Osteoblast (primary cell): ENCODE measurements at regions not wholly inside any gene's neighbourhood (a gene's known extent, or its start where the extent isn't known, plus 50 kb on each side); places are given as distances from the start of the nearest gene placed in this dataset.

Source experiments
- DNase-seq: peaks from one replicate; pipeline ENCODE4 v3.0.0; 2011; ENCODE audit warnings: low spot score, mixed read lengths; ENCODE audit not compliant: insufficient read length; ENCODE audit errors: missing footprints
- H2AFZ ChIP-seq: 2 replicates; pipeline ENCODE4 v1.6.0; 2011; ENCODE audit warnings: mild to moderate bottlenecking, low read length
- H3K27ac ChIP-seq: 2 replicates; pipeline ENCODE4 v1.5.1; 2011; ENCODE audit warnings: mild to moderate bottlenecking, low read depth, low read length, moderate library complexity
- H3K27me3 ChIP-seq: 2 replicates; pipeline ENCODE4 v1.6.0; 2012; ENCODE audit warnings: mild to moderate bottlenecking, control low read depth, inconsistent platforms, low read length, moderate library complexity; ENCODE audit not compliant: insufficient read depth
- H3K36me3 ChIP-seq: 2 replicates; pipeline ENCODE4 v1.5.1; 2011; ENCODE audit warnings: mild to moderate bottlenecking, low read length, control low read depth, moderate library complexity; ENCODE audit not compliant: insufficient read depth
- H3K4me1 ChIP-seq: 2 replicates; pipeline ENCODE4 v1.5.1; 2011; ENCODE audit warnings: mild to moderate bottlenecking, low read length, control low read depth, moderate library complexity; ENCODE audit not compliant: insufficient read depth
- H3K4me2 ChIP-seq: 2 replicates; pipeline ENCODE4 v1.6.0; 2011; ENCODE audit warnings: mild to moderate bottlenecking, low read length; ENCODE audit not compliant: insufficient read depth
- H3K4me3 ChIP-seq: fragments of 200-600 bp; sonication (generic); 3 replicates; pipeline ENCODE4 v1.5.1; 2012; ENCODE audit warnings: mild to moderate bottlenecking, low read length, inconsistent platforms; ENCODE audit not compliant: insufficient read depth
- H3K79me2 ChIP-seq: 2 replicates; pipeline ENCODE4 v1.6.0; 2012; ENCODE audit warnings: mild to moderate bottlenecking, low read length, control low read depth, inconsistent platforms; ENCODE audit not compliant: insufficient read depth
- H3K9me3 ChIP-seq: 2 replicates; pipeline ENCODE4 v1.5.1; 2011; ENCODE audit warnings: low read depth, low read length, control low read depth
- H4K20me1 ChIP-seq: 2 replicates; pipeline ENCODE4 v1.6.0; 2012; ENCODE audit warnings: mild to moderate bottlenecking, low read length, control low read depth; ENCODE audit not compliant: insufficient read depth
- TF ChIP-seq, protein P1 (sequence below): IDR thresholded peaks from 2 replicates; pipeline ENCODE4 v1.5.1; 2011; ENCODE audit warnings: mild to moderate bottlenecking, low read depth, low read length, moderate library complexity; ENCODE audit errors: extremely low read depth

DNA sequence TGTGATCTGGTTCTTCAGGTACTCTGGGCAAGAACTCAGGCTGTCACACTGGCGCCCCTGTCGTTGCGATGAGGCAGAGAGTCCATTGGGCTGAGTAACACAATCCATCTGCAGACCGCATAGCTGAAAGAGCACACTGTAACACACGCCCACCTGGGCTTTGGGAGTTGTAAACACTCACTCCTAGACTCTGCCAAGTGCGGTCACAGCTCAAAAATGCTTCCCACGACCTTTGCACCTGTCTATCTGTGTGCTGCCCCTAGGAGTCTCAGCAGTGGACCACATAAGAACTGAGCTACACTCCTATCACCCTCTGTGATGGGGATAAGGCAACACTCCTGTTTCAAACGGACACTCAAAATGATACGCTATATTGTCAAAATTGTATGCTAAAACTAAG, 2028.3 kb downstream of the PCDH7 start:
- Histone ChIP-seq H3K9me3 (peaks cover 4% of the 10 kb centered on the region), H3K4me3 (no peak overlapping the region), H3K4me2 (no peak overlapping the region), H4K20me1 (no peaks in the 10 kb centered on the region), H3K27ac (no peak overlapping the region), H3K36me3 (no peaks in the 10 kb centered on the region), H3K79me2 (no peaks in the 10 kb centered on the region), H3K27me3 (no peaks in the 10 kb centered on the region), H2AFZ (no peak overlapping the region), H3K4me1 (no peaks in the 10 kb centered on the region)
- TF ChIP-seq, protein P1, sequence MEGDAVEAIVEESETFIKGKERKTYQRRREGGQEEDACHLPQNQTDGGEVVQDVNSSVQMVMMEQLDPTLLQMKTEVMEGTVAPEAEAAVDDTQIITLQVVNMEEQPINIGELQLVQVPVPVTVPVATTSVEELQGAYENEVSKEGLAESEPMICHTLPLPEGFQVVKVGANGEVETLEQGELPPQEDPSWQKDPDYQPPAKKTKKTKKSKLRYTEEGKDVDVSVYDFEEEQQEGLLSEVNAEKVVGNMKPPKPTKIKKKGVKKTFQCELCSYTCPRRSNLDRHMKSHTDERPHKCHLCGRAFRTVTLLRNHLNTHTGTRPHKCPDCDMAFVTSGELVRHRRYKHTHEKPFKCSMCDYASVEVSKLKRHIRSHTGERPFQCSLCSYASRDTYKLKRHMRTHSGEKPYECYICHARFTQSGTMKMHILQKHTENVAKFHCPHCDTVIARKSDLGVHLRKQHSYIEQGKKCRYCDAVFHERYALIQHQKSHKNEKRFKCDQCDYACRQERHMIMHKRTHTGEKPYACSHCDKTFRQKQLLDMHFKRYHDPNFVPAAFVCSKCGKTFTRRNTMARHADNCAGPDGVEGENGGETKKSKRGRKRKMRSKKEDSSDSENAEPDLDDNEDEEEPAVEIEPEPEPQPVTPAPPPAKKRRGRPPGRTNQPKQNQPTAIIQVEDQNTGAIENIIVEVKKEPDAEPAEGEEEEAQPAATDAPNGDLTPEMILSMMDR = no peak
- no peak for DNase-seq

DNA sequence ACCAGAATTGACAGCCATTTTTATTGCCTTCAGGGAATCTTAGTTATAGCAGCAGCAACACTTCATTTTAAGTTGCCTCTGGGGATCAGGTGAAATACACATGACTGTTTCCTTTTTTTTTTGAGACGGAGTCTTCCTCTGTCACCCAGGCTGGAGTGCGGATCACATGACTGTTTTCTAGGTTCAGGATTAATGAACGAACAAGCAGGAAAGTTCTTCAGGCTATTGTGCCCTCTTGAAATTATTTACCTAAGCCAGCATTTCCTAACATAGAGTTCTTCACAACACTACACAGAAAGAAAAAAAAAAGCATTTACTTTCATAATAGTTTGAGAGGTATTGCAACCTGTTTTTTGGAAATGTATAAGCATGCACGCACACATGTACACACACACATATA, 2032.8 kb downstream of the PCDH7 start:
- Histone ChIP-seq H3K4me3 (no peak overlapping the region), H3K4me1 (no peaks in the 10 kb centered on the region), H4K20me1 (no peaks in the 10 kb centered on the region), H3K79me2 (no peaks in the 10 kb centered on the region), H3K9me3 (peaks cover 6% of the 10 kb centered on the region), H3K27me3 (no peaks in the 10 kb centered on the region), H3K27ac (no peak overlapping the region), H2AFZ (no peak overlapping the region), H3K36me3 (no peaks in the 10 kb centered on the region), H3K4me2 (no peak overlapping the region)
- DNase-seq = no peak
- TF ChIP-seq, protein P1 = no peak

DNA sequence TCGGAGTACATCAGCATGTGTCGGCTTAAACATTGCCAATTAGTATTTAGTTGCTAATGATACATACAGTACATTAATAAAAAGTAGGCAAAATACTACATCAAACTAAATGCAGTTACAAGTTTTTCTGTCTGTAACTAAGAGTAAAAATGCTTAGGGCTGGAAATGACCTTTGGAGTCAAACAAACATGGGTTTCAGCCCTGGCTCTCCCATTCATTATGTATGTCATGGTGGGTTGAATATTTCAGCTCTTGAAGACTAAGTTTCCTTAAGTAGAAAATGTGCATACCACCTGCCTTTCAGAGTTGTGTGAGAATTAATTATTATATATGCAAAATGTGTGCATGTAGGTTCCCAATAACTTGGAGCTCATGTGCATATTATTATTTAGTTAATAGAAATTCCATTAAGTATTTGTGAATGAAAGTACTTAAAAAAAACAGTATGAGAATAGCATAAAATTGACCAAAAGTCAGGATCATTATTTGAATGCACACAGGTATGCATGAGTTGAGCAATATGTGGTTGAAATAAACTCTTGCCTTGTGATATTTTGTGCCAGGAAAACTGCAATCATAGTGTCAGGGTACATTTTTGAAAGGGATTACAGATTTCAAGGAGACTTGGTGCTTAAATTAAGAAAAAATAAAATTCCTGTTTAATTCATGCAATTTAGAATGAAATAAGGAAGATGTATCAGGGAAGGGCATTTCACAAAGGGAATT, 2048.7 kb downstream of the PCDH7 start:
- Histone ChIP-seq H3K27ac (no peak overlapping the region), H3K4me3 (no peak overlapping the region), H4K20me1 (no peaks in the 10 kb centered on the region), H3K79me2 (no peaks in the 10 kb centered on the region), H3K9me3 (no peaks in the 10 kb centered on the region), H3K27me3 (no peaks in the 10 kb centered on the region), H2AFZ (no peak overlapping the region), H3K4me2 (no peak overlapping the region), H3K36me3 (no peaks in the 10 kb centered on the region), H3K4me1 (no peaks in the 10 kb centered on the region)
- TF ChIP-seq, protein P1 = no peak
- DNase-seq = no peak

DNA sequence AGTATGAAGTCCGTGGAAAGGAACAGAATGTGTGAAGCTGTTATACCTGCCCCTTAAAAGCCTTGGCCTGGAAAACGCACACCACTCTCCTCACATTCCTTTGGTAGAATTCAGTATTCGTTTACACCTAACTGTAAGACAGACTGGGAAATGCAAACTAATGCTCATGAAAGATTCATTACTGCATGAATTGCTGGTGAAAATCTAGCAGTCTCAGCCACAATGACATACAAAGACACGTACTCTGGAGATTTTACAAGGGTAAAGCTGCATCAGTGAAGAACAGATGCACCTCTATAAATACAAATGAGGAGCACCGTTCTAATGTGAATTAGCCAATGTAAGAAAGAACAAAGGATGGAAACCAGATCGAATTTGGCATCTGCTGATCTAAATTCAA, 2051.3 kb downstream of the PCDH7 start:
- Histone ChIP-seq H3K27me3 (no peaks in the 10 kb centered on the region), H3K79me2 (no peaks in the 10 kb centered on the region), H3K9me3 (peaks cover 4% of the 10 kb centered on the region), H3K36me3 (no peaks in the 10 kb centered on the region), H3K4me2 (no peak overlapping the region), H3K4me1 (no peaks in the 10 kb centered on the region), H4K20me1 (no peaks in the 10 kb centered on the region), H3K27ac (no peak overlapping the region), H2AFZ (no peak overlapping the region), H3K4me3 (no peak overlapping the region)
- peak; percentile 0 for DNase-seq
- TF ChIP-seq, protein P1 = no peak
